Testis (tissue), 2 donors: ENCODE measurements at regions not wholly inside any gene's neighbourhood (a gene's known extent, or its start where the extent isn't known, plus 50 kb on each side); places are given as distances from the start of the nearest gene placed in this dataset.

ENCODE experiments used
- DNase-seq: peaks from one replicate; pipeline ENCODE4 v3.0.0-alpha.2; 2019
- H3K27ac ChIP-seq, 2 donors: fragments of 200-600 bp; sonication (generic); one replicate each; pipeline ENCODE4 v1.5.1; 2019
- H3K27me3 ChIP-seq: fragments of 200-600 bp; sonication (generic); one replicate; pipeline ENCODE4 v1.5.1; 2019
- H3K36me3 ChIP-seq: fragments of 200-600 bp; sonication (generic); one replicate; pipeline ENCODE4 v1.5.1; 2017; ENCODE audit warnings: low read depth; ENCODE audit errors: missing control alignments
- H3K4me1 ChIP-seq: fragments of 200-600 bp; sonication (generic); one replicate; pipeline ENCODE4 v1.5.1; 2019
- H3K4me3 ChIP-seq, 2 donors: fragments of 200-600 bp; sonication (generic); one replicate each; pipeline ENCODE4 v1.5.1; 2017 to 2019
- H3K9me3 ChIP-seq: fragments of 200-600 bp; sonication (generic); one replicate; pipeline ENCODE4 v1.5.1; 2017
- POLR2A ChIP-seq: fragments of 450-650 bp; IDR thresholded peaks from one replicate; pipeline ENCODE4 v1.6.1; 2017; ENCODE audit warnings: antibody characterized with exemption, mild to moderate bottlenecking, moderate library complexity
- WGBS, 2 donors: methylation state at CpG; one replicate each; pipeline ENCODE4 v1.1.5; 2018; 5-methylcytosine and 5-hydroxymethylcytosine counted together
- intact Hi-C: fragments of 100-400 bp; cut with DNase I; formaldehyde crosslinking; loops from one replicate; pipeline ENCODE4 v1.15.1; 2023; ENCODE audit warnings: low total_unique reads
- TF ChIP-seq, protein P1 (sequence below), 3 experiments: fragments of 450-650 bp in 2 of 3; fragments of 200-600 bp in 1 of 3; sonication (generic) in 1 of 3; IDR thresholded peaks; one replicate each; pipeline ENCODE4 v1.5.1; 2016 to 2019; ENCODE audit warnings: antibody characterized with exemption in 3 of 3, mild to moderate bottlenecking in 2 of 3, moderate library complexity in 1 of 3

DNA sequence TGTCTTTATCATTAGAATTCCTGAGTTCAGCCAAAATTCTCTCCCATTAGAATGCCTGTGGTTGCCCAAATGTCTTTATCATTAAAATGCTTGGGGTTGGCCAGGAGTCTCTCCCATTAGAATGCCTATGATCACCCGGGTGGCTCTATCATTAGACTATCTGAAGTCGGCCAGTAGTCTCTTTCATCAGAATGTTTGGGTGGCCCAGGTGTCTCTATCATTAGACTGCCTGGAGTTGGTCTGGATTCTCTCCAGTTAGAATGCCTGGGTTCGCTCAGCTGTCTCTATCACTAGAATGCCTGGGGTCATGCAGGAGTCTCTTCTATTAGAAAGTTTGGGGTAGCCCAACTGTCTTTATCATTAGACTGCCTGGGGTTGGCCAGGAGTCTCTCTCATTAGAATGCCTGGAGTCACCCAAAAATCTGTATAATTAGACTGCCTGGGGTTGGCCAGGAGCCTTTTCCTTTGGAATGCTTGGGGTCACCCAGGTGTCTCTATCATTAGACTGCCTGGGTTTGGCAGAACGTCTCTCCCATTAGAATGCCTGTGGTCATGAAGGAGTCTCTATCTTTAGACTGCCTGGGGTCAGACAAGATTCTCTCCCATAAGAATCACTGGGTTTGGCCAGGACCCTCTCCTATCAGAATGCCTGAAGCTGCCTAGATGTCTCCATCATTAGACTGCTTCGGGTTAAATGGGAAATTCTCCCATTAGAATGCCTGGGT is 1478.3 kb downstream of the UQCRFS1 start:
- TF ChIP-seq, protein P1, sequence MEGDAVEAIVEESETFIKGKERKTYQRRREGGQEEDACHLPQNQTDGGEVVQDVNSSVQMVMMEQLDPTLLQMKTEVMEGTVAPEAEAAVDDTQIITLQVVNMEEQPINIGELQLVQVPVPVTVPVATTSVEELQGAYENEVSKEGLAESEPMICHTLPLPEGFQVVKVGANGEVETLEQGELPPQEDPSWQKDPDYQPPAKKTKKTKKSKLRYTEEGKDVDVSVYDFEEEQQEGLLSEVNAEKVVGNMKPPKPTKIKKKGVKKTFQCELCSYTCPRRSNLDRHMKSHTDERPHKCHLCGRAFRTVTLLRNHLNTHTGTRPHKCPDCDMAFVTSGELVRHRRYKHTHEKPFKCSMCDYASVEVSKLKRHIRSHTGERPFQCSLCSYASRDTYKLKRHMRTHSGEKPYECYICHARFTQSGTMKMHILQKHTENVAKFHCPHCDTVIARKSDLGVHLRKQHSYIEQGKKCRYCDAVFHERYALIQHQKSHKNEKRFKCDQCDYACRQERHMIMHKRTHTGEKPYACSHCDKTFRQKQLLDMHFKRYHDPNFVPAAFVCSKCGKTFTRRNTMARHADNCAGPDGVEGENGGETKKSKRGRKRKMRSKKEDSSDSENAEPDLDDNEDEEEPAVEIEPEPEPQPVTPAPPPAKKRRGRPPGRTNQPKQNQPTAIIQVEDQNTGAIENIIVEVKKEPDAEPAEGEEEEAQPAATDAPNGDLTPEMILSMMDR (IDR thresholded peaks at IDR 0.05) = no peak
- TF ChIP-seq POLR2A = no peak
- DNase-seq = no peak
- 73 to 79% methylated on average over 5 of the region's 5 CpGs for WGBS, 2 donors
- H3K36me3 ChIP-seq = no peaks in the 10 kb centered on the region
- no peaks in the 10 kb centered on the region for H3K9me3 ChIP-seq
- H3K4me3 ChIP-seq = no peak overlapping the region
- H3K27me3 ChIP-seq = no peaks in the 10 kb centered on the region
- H3K27ac ChIP-seq = no peak overlapping the region
- intact Hi-C loops = no loop called here
- H3K4me1 ChIP-seq = no peaks in the 10 kb centered on the region

DNA sequence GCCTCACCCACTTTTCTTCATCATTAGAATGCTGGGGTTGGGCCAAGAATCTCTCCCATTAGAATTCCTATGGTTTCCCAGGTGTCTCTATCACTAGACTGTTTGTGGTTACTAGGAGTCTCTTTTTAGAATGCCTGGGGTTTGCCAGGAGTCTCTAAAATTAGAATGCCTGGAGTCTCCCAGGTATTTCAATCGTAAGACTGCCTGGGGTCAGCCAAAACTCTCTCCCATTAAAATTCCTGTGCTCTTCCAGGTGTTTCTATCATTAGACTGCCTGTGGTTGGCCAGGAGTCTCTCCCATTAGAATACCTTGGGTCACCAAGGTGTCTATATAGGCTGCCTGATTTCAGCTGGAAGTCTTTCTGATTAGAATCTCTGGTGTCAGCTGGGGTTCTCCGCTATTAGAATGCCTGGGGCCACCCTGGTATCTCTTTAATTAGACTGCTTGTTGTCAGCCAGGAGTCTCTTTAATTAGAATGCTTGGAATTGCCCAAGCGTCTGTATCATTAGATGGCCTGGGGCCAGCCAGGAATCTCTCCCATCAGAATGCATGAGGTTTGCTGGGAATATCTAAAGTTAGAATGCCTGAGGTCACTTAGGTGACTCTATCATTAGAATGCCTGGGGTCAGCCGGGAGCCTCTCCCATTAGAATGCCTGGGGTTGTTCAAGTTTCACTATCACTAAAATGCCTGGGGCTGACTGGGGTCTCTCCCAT is 1479.2 kb downstream of the UQCRFS1 start:
- no peak for DNase-seq
- WGBS, 2 donors = 81 to 86% methylated on average over 4 of the region's 4 CpGs
- no peaks in the 10 kb centered on the region for H3K9me3 ChIP-seq

DNA sequence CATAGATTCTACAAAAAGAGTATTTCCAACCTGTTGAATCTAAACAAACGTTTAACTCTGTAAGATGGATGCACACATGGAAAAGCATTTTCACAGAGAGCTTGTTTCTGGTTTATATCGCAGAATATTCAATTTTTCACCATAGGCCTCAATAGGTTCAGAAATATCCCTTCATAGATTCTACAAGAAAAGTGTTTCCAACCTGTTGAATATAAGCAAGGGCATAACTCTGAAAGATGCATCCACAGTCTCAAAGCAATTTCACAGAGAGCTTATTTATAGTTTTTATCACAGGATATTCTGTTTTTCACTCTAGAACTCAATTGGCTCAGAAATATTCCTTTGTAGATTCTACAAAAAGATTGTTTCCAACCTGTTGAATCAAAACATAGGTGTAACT is 1483.6 kb downstream of the UQCRFS1 start:
- DNase-seq = no peak
- no peaks in the 10 kb centered on the region for H3K36me3 ChIP-seq
- H3K9me3 ChIP-seq = no peaks in the 10 kb centered on the region
- intact Hi-C loops = no loop called here
- no peak overlapping the region for H3K4me3 ChIP-seq
- 80 to 81% methylated on average over 2 of the region's 2 CpGs for WGBS, 2 donors
- TF ChIP-seq, protein P1 (IDR thresholded peaks at IDR 0.05) = no peak
- no peak for TF ChIP-seq POLR2A
- no peaks in the 10 kb centered on the region for H3K27me3 ChIP-seq
- H3K27ac ChIP-seq = no peak overlapping the region
- H3K4me1 ChIP-seq = no peaks in the 10 kb centered on the region

More for the DNA sequence above, 1479.2 kb downstream of the UQCRFS1 start:
- no peak overlapping the region for H3K27ac ChIP-seq
- TF ChIP-seq, protein P1 (IDR thresholded peaks at IDR 0.05) = no peak
- no peak for TF ChIP-seq POLR2A
- H3K36me3 ChIP-seq = no peaks in the 10 kb centered on the region
- no peaks in the 10 kb centered on the region for H3K4me1 ChIP-seq
- H3K27me3 ChIP-seq = no peaks in the 10 kb centered on the region
- intact Hi-C loops = no loop called here
- no peak overlapping the region for H3K4me3 ChIP-seq

DNA sequence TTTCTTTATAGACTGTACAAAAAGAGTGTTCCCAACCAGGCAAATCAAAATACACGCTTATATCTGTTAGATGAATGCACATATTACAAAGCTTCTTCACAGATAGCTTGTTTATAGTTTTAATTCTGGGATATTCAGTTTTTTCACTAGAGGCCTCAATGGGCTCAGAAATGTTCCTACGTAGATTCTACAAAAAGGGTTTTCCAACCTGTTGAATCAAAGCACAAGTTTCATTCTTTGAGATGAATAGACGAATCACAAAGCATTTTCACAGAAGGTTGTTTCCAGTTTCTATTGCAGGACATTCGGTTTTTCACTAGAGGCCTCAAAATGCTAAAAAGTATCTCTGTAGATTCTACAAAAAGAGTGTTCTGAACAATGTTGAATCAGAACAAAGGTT is 1490.3 kb downstream of the UQCRFS1 start:
- no peak overlapping the region for H3K27ac ChIP-seq
- intact Hi-C loops = no loop called here
- no peaks in the 10 kb centered on the region for H3K36me3 ChIP-seq
- H3K27me3 ChIP-seq = no peaks in the 10 kb centered on the region
- H3K9me3 ChIP-seq = no peaks in the 10 kb centered on the region
- H3K4me1 ChIP-seq = no peaks in the 10 kb centered on the region
- TF ChIP-seq, protein P1 (IDR thresholded peaks at IDR 0.05) = no peak
- no peak for TF ChIP-seq POLR2A
- WGBS, 2 donors = 54 to 59% methylated on average over 4 of the region's 4 CpGs
- DNase-seq = no peak
- H3K4me3 ChIP-seq = no peak overlapping the region
